ENCODE measurements at regions not wholly inside any gene's neighbourhood (a gene's known extent, or its start where the extent isn't known, plus 50 kb on each side); places are given as distances from the start of the nearest gene placed in this dataset.

GRCh38 chr12:87793131-87793530 is 236.1 kb downstream of the C12orf50 start:
- Histone ChIP-seq H3K27me3 (replicated peaks; ENCODE audit: insufficient read depth) (no peaks in the 10 kb centered on the region), H3K9ac (no peak overlapping the region), H3F3A (ENCODE audit: insufficient read depth) (no peaks in the 10 kb centered on the region), H3K36me3 (ENCODE audit: low read depth) (no peaks in the 10 kb centered on the region), H2AFZ (no peak overlapping the region), H3K9me2 (ENCODE audit: insufficient read depth) (no peaks in the 10 kb centered on the region), H3K4me1 (ENCODE audit: insufficient read depth) (peaks cover 12% of the 10 kb centered on the region), H3K4me3 (no peak overlapping the region), H3K4me2 (ENCODE audit: unreplicated experiment) (no peak overlapping the region), H3K27ac (no peak overlapping the region), H4K20me1 (ENCODE audit: insufficient read depth) (no peaks in the 10 kb centered on the region), H3K79me2 (ENCODE audit: insufficient read depth) (no peaks in the 10 kb centered on the region), H3K9me3 (ENCODE audit: low read depth) (no peaks in the 10 kb centered on the region)
- 5 to 10% methylated on average over 2 of the region's 2 CpGs for WGBS, 2 experiments (ENCODE audit: low coverage in 1 of 2, low lambda C conversion rate in 2 of 2, missing lambda C conversion rate in 2 of 2)
- peak; percentile 46 for DNase-seq
- in situ Hi-C loops (cut with MboI), result no loop called here
- no peak for TF ChIP-seq EZH2phosphoT487 (IDR thresholded peaks at IDR 0.05; ENCODE audit: insufficient read depth, low read depth)
- TF ChIP-seq EZH2 (IDR thresholded peaks at IDR 0.05; ENCODE audit: insufficient read depth, poor library complexity, severe bottlenecking), result no peak

GRCh38 chr12:87784350-87784749 is 244.9 kb downstream of the C12orf50 start:
- WGBS, 2 experiments (ENCODE audit: low coverage in 1 of 2, low lambda C conversion rate in 2 of 2, missing lambda C conversion rate in 2 of 2), result 76% methylated on average over 20 to 21 of the region's 21 CpGs
- no peak overlapping the region for H3K4me3 ChIP-seq
- H2AFZ ChIP-seq, result no peak overlapping the region
- no peaks in the 10 kb centered on the region for H3K36me3 ChIP-seq (ENCODE audit: low read depth)
- in situ Hi-C loops (cut with MboI), result no loop called here
- H4K20me1 ChIP-seq (ENCODE audit: insufficient read depth), result no peaks in the 10 kb centered on the region
- DNase-seq, result no peak
- H3K79me2 ChIP-seq (ENCODE audit: insufficient read depth), result no peaks in the 10 kb centered on the region
- no peaks in the 10 kb centered on the region for H3K9me2 ChIP-seq (ENCODE audit: insufficient read depth)
- no peak overlapping the region for H3K4me2 ChIP-seq (ENCODE audit: unreplicated experiment)
- no peak overlapping the region for H3K9ac ChIP-seq
- no peaks in the 10 kb centered on the region for H3K9me3 ChIP-seq (ENCODE audit: low read depth)
- H3K4me1 ChIP-seq (ENCODE audit: insufficient read depth), result no peaks in the 10 kb centered on the region
- no peak overlapping the region for H3K27ac ChIP-seq
- H3F3A ChIP-seq (ENCODE audit: insufficient read depth), result no peaks in the 10 kb centered on the region
- no peaks in the 10 kb centered on the region for H3K27me3 ChIP-seq (replicated peaks; ENCODE audit: insufficient read depth)
- TF ChIP-seq EZH2phosphoT487 (IDR thresholded peaks at IDR 0.05; ENCODE audit: insufficient read depth, low read depth), result no peak
- TF ChIP-seq EZH2 (IDR thresholded peaks at IDR 0.05; ENCODE audit: insufficient read depth, poor library complexity, severe bottlenecking), result no peak

- Histone ChIP-seq H3F3A (ENCODE audit: insufficient read depth) (no peaks in the 10 kb centered on the region), H3K79me2 (ENCODE audit: insufficient read depth) (no peaks in the 10 kb centered on the region), H3K9ac (no peak overlapping the region), H3K27me3 (replicated peaks; ENCODE audit: insufficient read depth) (no peaks in the 10 kb centered on the region), H3K9me3 (ENCODE audit: low read depth) (no peaks in the 10 kb centered on the region), H3K27ac (no peak overlapping the region), H3K9me2 (ENCODE audit: insufficient read depth) (no peaks in the 10 kb centered on the region), H3K36me3 (ENCODE audit: low read depth) (no peaks in the 10 kb centered on the region), H3K4me2 (ENCODE audit: unreplicated experiment) (no peak overlapping the region), H3K4me1 (ENCODE audit: insufficient read depth) (no peaks in the 10 kb centered on the region), H3K4me3 (no peak overlapping the region), H4K20me1 (ENCODE audit: insufficient read depth) (no peaks in the 10 kb centered on the region), H2AFZ (no peak overlapping the region)
- in situ Hi-C loops (cut with MboI), result no loop called here
- TF ChIP-seq EZH2phosphoT487 (IDR thresholded peaks at IDR 0.05; ENCODE audit: insufficient read depth, low read depth), result no peak
- no peak for TF ChIP-seq EZH2 (IDR thresholded peaks at IDR 0.05; ENCODE audit: insufficient read depth, poor library complexity, severe bottlenecking)
- WGBS, 2 experiments (ENCODE audit: low coverage in 1 of 2, low lambda C conversion rate in 2 of 2, missing lambda C conversion rate in 2 of 2), result 55 to 56% methylated on average over 8 of the region's 8 CpGs
- no peak for DNase-seq
Observed at GRCh38 chr12:87783467-87783866, 245.7 kb downstream of the C12orf50 start.

- DNase-seq, result no peak
- H3K9ac ChIP-seq, result no peak overlapping the region
- no peak overlapping the region for H3K4me3 ChIP-seq
- no peaks in the 10 kb centered on the region for H3K9me3 ChIP-seq (ENCODE audit: low read depth)
- H2AFZ ChIP-seq, result no peak overlapping the region
- 41 to 50% methylated on average over 3 of the region's 3 CpGs for WGBS, 2 experiments (ENCODE audit: low coverage in 1 of 2, low lambda C conversion rate in 2 of 2, missing lambda C conversion rate in 2 of 2)
- in situ Hi-C loops (cut with MboI), result no loop called here
- no peaks in the 10 kb centered on the region for H3K79me2 ChIP-seq (ENCODE audit: insufficient read depth)
- no peaks in the 10 kb centered on the region for H3K9me2 ChIP-seq (ENCODE audit: insufficient read depth)
- H3K27ac ChIP-seq, result no peak overlapping the region
- TF ChIP-seq EZH2 (IDR thresholded peaks at IDR 0.05; ENCODE audit: insufficient read depth, poor library complexity, severe bottlenecking) (no peak), EZH2phosphoT487 (IDR thresholded peaks at IDR 0.05; ENCODE audit: insufficient read depth, low read depth) (no peak)
- H3K4me2 ChIP-seq (ENCODE audit: unreplicated experiment), result no peak overlapping the region
- H3K27me3 ChIP-seq (replicated peaks; ENCODE audit: insufficient read depth), result no peaks in the 10 kb centered on the region
- no peaks in the 10 kb centered on the region for H3K36me3 ChIP-seq (ENCODE audit: low read depth)
- H3K4me1 ChIP-seq (ENCODE audit: insufficient read depth), result no peaks in the 10 kb centered on the region
- no peaks in the 10 kb centered on the region for H3F3A ChIP-seq (ENCODE audit: insufficient read depth)
- H4K20me1 ChIP-seq (ENCODE audit: insufficient read depth), result no peaks in the 10 kb centered on the region
Observed at GRCh38 chr12:87782838-87783237, 246.4 kb downstream of the C12orf50 start.
